ENCODE measurements at regions not wholly inside any gene's neighbourhood (a gene's known extent, or its start where the extent isn't known, plus 50 kb on each side); places are given as distances from the start of the nearest gene placed in this dataset.

- no peak for DNase-seq
- intact Hi-C loops (cut with DNase I) = no loop called here
- H3K4me1 ChIP-seq = no peaks in the 10 kb centered on the region
- TF ChIP-seq, protein P1, sequence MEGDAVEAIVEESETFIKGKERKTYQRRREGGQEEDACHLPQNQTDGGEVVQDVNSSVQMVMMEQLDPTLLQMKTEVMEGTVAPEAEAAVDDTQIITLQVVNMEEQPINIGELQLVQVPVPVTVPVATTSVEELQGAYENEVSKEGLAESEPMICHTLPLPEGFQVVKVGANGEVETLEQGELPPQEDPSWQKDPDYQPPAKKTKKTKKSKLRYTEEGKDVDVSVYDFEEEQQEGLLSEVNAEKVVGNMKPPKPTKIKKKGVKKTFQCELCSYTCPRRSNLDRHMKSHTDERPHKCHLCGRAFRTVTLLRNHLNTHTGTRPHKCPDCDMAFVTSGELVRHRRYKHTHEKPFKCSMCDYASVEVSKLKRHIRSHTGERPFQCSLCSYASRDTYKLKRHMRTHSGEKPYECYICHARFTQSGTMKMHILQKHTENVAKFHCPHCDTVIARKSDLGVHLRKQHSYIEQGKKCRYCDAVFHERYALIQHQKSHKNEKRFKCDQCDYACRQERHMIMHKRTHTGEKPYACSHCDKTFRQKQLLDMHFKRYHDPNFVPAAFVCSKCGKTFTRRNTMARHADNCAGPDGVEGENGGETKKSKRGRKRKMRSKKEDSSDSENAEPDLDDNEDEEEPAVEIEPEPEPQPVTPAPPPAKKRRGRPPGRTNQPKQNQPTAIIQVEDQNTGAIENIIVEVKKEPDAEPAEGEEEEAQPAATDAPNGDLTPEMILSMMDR (IDR thresholded peaks at IDR 0.05) = no peak
- no peak overlapping the region for H3K9ac ChIP-seq (ENCODE audit: low read depth in 2 of 2, low read length in 2 of 2)
- H3K36me3 ChIP-seq = no peaks in the 10 kb centered on the region
- no peaks in the 10 kb centered on the region for H3K9me3 ChIP-seq
- H3K4me3 ChIP-seq = no peak overlapping the region
- no peak overlapping the region for H3K27ac ChIP-seq
- H3K27me3 ChIP-seq = no peaks in the 10 kb centered on the region
These were observed 177.0 kb upstream of the ATP6AP2 start for GRCh38 chrX:40403757-40404156.

DNA sequence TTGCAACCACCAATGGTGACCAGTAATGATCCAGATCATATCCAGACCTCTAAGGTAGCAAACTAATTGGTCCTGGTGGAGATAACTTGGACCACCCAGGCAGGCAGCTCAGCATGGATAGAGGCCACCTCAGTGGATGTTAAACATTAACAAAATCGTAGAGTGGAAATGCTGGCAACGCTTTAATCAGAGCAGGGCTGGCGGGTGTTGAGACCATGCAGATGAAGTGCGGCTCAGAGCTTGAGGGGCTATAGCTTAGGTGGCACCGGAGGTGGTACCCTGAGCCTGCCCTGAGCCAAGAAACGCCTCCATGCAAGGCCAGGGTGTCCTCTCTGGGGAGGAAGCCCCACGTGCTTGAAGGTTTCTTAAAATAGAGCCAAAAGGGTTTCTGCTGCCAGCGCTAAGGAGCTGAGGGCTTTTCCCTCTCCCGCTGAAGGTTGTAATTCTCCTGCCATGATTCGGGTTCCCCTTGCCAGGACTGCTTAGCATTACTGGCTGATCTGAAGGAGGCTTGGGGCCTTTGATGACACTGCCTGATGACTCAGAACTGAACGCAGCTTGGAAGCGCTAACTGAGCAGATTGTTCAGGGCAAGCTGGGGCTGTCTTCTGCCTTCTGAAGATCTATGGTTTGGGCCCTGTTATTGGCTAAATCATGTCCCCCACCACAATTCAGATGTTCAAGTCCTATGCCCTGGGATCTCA lies 177.8 kb upstream of the ATP6AP2 start:
- Histone ChIP-seq H3K27me3 (no peaks in the 10 kb centered on the region), H3K9ac (ENCODE audit: low read depth in 2 of 2, low read length in 2 of 2) (no peak overlapping the region), H3K27ac (no peak overlapping the region), H3K4me1 (no peaks in the 10 kb centered on the region), H3K36me3 (no peaks in the 10 kb centered on the region), H3K9me3 (no peaks in the 10 kb centered on the region), H3K4me3 (no peak overlapping the region)
- DNase-seq = peak; percentile 20
- intact Hi-C loops (cut with DNase I) = no loop called here
- TF ChIP-seq, protein P1 (IDR thresholded peaks at IDR 0.05) = no peak

DNA sequence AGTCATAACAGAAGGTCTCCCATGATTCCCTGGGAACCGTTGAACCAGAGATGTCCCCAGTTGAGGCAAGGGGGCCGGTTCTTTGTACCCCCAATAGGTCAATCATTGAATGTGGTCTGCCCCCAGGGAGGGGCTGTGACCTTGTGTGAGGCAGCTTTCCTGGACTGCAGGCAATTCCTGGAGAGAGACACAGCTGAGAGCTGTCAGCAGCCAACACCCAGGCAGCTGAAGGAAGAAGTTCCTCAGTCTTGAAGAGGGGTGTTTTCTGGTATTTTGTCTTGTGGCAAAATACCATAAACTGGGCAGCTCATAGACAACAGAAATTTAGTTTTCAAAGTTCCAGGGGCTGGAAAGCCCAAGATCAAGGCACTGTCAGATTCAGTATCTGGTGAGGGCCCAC lies 185.7 kb upstream of the ATP6AP2 start:
- TF ChIP-seq, protein P1 (IDR thresholded peaks at IDR 0.05) = no peak
- Histone ChIP-seq H3K27me3 (no peaks in the 10 kb centered on the region), H3K4me3 (no peak overlapping the region), H3K27ac (no peak overlapping the region), H3K9ac (ENCODE audit: low read depth in 2 of 2, low read length in 2 of 2) (no peak overlapping the region), H3K9me3 (no peaks in the 10 kb centered on the region), H3K36me3 (no peaks in the 10 kb centered on the region), H3K4me1 (no peaks in the 10 kb centered on the region)
- DNase-seq = no peak
- intact Hi-C loops (cut with DNase I) = no loop called here

DNA sequence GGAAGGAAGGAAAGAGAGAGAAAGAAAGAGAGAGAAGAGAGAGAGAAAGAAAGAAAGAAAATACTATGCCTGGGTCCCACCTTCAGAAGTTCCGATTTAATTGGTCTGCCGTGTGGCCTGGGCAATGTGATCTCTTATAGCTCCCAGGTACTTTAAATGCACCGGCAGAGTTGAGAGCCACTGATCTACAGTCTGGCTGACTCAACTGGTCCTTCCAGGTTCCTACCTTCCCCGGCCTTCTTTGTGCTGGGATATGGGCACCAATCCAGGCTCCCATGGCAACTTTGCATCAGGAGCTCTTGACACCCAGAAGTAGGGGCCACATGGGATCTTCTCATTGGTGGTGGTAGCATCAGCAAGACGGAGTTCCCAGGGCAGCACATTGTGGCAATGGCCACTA lies 186.5 kb upstream of the ATP6AP2 start:
- H3K27me3 ChIP-seq = no peaks in the 10 kb centered on the region
- no peak overlapping the region for H3K9ac ChIP-seq (ENCODE audit: low read depth in 2 of 2, low read length in 2 of 2)
- no peaks in the 10 kb centered on the region for H3K4me1 ChIP-seq
- H3K4me3 ChIP-seq = no peak overlapping the region
- no peaks in the 10 kb centered on the region for H3K9me3 ChIP-seq
- H3K27ac ChIP-seq = no peak overlapping the region
- no peaks in the 10 kb centered on the region for H3K36me3 ChIP-seq
- no peak for DNase-seq
- TF ChIP-seq, protein P1 (IDR thresholded peaks at IDR 0.05) = no peak
- intact Hi-C loops (cut with DNase I) = no loop called here

DNA sequence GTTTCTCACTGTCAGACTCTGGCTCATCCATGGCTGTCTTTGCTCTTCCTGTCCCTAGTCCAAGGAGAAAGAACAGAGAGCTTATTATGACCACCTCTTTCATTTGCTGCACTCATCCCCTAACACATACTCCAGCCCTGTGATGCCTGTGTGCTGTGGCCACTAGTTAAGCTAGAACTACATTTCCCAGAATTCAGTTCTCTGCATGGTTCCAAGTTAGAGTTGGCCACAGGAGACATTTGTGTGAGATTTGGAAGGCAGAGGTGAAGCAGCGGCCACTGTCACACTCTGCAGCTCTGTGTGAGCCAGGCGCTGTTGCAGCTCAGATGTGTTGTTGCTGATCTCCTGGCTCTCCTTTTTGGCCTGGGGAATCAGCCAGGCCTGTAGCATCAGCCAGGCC lies 188.2 kb upstream of the ATP6AP2 start:
- no peak overlapping the region for H3K4me3 ChIP-seq
- H3K27me3 ChIP-seq = no peaks in the 10 kb centered on the region
- no peak for DNase-seq
- H3K36me3 ChIP-seq = no peaks in the 10 kb centered on the region
- no peaks in the 10 kb centered on the region for H3K4me1 ChIP-seq
- TF ChIP-seq, protein P1 (IDR thresholded peaks at IDR 0.05) = no peak
- H3K27ac ChIP-seq = no peak overlapping the region
- intact Hi-C loops (cut with DNase I) = no loop called here
- no peaks in the 10 kb centered on the region for H3K9me3 ChIP-seq
- H3K9ac ChIP-seq (ENCODE audit: low read depth in 2 of 2, low read length in 2 of 2) = no peak overlapping the region
